ENCODE measurements at regions not wholly inside any gene's neighbourhood (a gene's known extent, or its start where the extent isn't known, plus 50 kb on each side); places are given as distances from the start of the nearest gene placed in this dataset.

DNA sequence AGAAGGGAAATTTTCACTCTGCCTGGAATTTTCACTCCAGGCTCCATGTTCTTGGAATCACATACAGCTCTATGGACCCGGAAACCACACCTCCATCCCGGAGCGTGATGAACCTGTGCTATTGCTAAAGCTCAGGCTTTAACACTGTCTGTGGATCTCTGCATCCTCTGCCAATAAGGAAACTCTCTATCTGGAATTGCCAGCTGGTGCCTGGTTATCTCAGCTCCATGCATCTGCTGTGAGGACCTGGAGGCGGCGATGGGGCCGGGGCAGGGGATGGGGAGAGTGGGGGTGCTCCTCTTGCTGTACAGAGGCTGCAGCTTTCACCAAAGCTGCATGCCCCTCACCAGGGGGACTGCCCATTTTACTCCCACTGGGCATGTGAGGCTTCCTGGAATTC, 754.0 kb upstream of the SOX11 start:
- no peaks in the 10 kb centered on the region for H3K79me2 ChIP-seq (ENCODE audit: insufficient read depth, low read length)
- H3K9ac ChIP-seq (ENCODE audit: low read depth, low read length) = no peak overlapping the region
- no peaks in the 10 kb centered on the region for H3K9me3 ChIP-seq (ENCODE audit: insufficient read depth, low read length, severe bottlenecking)
- no peaks in the 10 kb centered on the region for H4K20me1 ChIP-seq (ENCODE audit: insufficient read depth, low read length)
- TF ChIP-seq, protein P1, sequence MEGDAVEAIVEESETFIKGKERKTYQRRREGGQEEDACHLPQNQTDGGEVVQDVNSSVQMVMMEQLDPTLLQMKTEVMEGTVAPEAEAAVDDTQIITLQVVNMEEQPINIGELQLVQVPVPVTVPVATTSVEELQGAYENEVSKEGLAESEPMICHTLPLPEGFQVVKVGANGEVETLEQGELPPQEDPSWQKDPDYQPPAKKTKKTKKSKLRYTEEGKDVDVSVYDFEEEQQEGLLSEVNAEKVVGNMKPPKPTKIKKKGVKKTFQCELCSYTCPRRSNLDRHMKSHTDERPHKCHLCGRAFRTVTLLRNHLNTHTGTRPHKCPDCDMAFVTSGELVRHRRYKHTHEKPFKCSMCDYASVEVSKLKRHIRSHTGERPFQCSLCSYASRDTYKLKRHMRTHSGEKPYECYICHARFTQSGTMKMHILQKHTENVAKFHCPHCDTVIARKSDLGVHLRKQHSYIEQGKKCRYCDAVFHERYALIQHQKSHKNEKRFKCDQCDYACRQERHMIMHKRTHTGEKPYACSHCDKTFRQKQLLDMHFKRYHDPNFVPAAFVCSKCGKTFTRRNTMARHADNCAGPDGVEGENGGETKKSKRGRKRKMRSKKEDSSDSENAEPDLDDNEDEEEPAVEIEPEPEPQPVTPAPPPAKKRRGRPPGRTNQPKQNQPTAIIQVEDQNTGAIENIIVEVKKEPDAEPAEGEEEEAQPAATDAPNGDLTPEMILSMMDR (IDR thresholded peaks at IDR 0.05; ENCODE audit: borderline replicate concordance, extremely low read depth, low read length, poor library complexity, severe bottlenecking) = no peak
- TF ChIP-seq EZH2 (IDR thresholded peaks at IDR 0.05; ENCODE audit: borderline replicate concordance, low read depth, low read length, severe bottlenecking) = no peak
- no peak overlapping the region for H2AFZ ChIP-seq (ENCODE audit: low read depth, low read length)
- H3K36me3 ChIP-seq (ENCODE audit: insufficient read depth, low read length) = no peaks in the 10 kb centered on the region
- ATAC-seq (ENCODE audit: insufficient read depth, low read depth) (no peak), DNase-seq (no peak)
- no peaks in the 10 kb centered on the region for H3K4me1 ChIP-seq (ENCODE audit: insufficient read depth, low read length)
- H3K4me3 ChIP-seq (ENCODE audit: low read depth in 1 of 2, low read length in 2 of 2) = no peak overlapping the region
- H3K27ac ChIP-seq (ENCODE audit: low read length) = no peak overlapping the region
- H3K27me3 ChIP-seq (ENCODE audit: insufficient read depth, low read length, poor library complexity) = no peaks in the 10 kb centered on the region
- H3K4me2 ChIP-seq (ENCODE audit: insufficient read depth, low read length) = no peak overlapping the region

DNA sequence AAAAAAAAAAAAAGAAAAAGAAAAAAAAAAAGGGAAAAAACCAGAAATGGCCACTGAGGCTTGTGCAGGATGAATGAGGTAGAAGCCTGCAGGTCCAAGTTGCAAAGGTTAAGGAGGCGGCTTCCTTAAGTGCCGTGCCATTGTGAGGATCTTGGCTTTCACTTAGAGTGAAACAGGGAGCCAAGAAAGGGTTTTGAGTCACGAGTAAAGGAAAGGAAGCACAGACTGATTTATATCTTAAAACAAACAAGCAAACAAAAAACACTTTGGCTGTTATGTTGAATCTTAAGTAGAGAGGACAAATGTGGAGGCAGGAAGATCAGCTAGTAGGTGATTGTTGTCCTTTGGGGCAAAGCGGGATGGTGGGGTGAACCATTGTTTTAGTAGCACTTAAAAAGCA, 749.7 kb upstream of the SOX11 start:
- H3K36me3 ChIP-seq (ENCODE audit: insufficient read depth, low read length) = no peaks in the 10 kb centered on the region
- no peak overlapping the region for H3K27ac ChIP-seq (ENCODE audit: low read length)
- DNase-seq (no peak), ATAC-seq (ENCODE audit: insufficient read depth, low read depth) (no peak)
- no peak overlapping the region for H3K4me2 ChIP-seq (ENCODE audit: insufficient read depth, low read length)
- H3K79me2 ChIP-seq (ENCODE audit: insufficient read depth, low read length) = no peaks in the 10 kb centered on the region
- no peak overlapping the region for H2AFZ ChIP-seq (ENCODE audit: low read depth, low read length)
- no peaks in the 10 kb centered on the region for H4K20me1 ChIP-seq (ENCODE audit: insufficient read depth, low read length)
- H3K4me3 ChIP-seq (ENCODE audit: low read depth in 1 of 2, low read length in 2 of 2) = no peak overlapping the region
- H3K4me1 ChIP-seq (ENCODE audit: insufficient read depth, low read length) = no peaks in the 10 kb centered on the region
- no peaks in the 10 kb centered on the region for H3K27me3 ChIP-seq (ENCODE audit: insufficient read depth, low read length, poor library complexity)
- TF ChIP-seq, protein P1 (IDR thresholded peaks at IDR 0.05; ENCODE audit: borderline replicate concordance, extremely low read depth, low read length, poor library complexity, severe bottlenecking) = no peak
- TF ChIP-seq EZH2 (IDR thresholded peaks at IDR 0.05; ENCODE audit: borderline replicate concordance, low read depth, low read length, severe bottlenecking) = no peak
- no peak overlapping the region for H3K9ac ChIP-seq (ENCODE audit: low read depth, low read length)
- H3K9me3 ChIP-seq (ENCODE audit: insufficient read depth, low read length, severe bottlenecking) = no peaks in the 10 kb centered on the region

DNA sequence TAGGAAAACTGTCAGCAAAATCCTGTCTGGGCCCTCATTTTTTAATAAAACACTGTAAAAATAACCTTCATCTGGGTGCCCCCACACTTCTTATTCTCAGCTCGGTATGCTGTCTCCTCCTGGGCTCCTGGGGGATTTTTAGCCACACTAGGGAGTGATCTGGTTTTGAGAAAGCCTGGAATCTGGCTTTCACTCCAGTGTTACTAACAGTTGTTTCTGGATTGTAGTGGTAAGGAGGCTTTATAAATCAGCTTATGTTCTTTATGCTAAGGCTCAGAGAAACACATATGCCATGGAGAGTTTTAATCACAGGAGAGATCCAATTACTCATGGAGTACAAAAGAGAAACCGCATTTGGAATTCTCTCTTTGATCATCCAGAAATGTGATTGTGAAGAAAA, 744.3 kb upstream of the SOX11 start:
- Histone ChIP-seq H3K4me1 (ENCODE audit: insufficient read depth, low read length) (no peaks in the 10 kb centered on the region), H2AFZ (ENCODE audit: low read depth, low read length) (no peak overlapping the region), H3K27me3 (ENCODE audit: insufficient read depth, low read length, poor library complexity) (no peaks in the 10 kb centered on the region), H3K9me3 (ENCODE audit: insufficient read depth, low read length, severe bottlenecking) (no peaks in the 10 kb centered on the region), H3K27ac (ENCODE audit: low read length) (no peak overlapping the region), H3K4me3 (ENCODE audit: low read depth in 1 of 2, low read length in 2 of 2) (no peak overlapping the region), H3K79me2 (ENCODE audit: insufficient read depth, low read length) (no peaks in the 10 kb centered on the region), H3K4me2 (ENCODE audit: insufficient read depth, low read length) (no peak overlapping the region), H3K36me3 (ENCODE audit: insufficient read depth, low read length) (no peaks in the 10 kb centered on the region), H4K20me1 (ENCODE audit: insufficient read depth, low read length) (no peaks in the 10 kb centered on the region), H3K9ac (ENCODE audit: low read depth, low read length) (no peak overlapping the region)
- ATAC-seq (ENCODE audit: insufficient read depth, low read depth) (no peak), DNase-seq (no peak)
- TF ChIP-seq, protein P1 (IDR thresholded peaks at IDR 0.05; ENCODE audit: borderline replicate concordance, extremely low read depth, low read length, poor library complexity, severe bottlenecking) = no peak
- TF ChIP-seq EZH2 (IDR thresholded peaks at IDR 0.05; ENCODE audit: borderline replicate concordance, low read depth, low read length, severe bottlenecking) = no peak

DNA sequence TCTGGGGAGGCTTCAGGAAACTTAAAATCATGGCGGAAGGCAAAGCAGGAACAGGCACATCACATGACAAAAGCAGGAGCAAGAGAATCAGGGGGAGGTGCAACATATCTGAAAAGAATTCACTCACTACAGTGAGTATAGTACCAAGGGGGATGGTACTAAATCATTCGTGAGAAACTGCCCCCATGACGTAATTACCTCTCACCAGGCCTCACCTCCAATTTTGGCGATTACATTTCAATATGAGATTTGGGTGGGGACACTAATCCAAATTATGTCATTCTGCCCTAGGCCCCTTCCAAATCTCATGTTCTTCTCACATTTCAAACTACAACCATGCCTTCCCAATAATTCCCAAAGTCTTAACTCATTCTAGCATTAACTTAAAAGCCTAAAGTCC, 740.8 kb upstream of the SOX11 start:
- TF ChIP-seq, protein P1 (IDR thresholded peaks at IDR 0.05; ENCODE audit: borderline replicate concordance, extremely low read depth, low read length, poor library complexity, severe bottlenecking) = no peak
- no peak for TF ChIP-seq EZH2 (IDR thresholded peaks at IDR 0.05; ENCODE audit: borderline replicate concordance, low read depth, low read length, severe bottlenecking)
- H2AFZ ChIP-seq (ENCODE audit: low read depth, low read length) = no peak overlapping the region
- H4K20me1 ChIP-seq (ENCODE audit: insufficient read depth, low read length) = no peaks in the 10 kb centered on the region
- H3K9me3 ChIP-seq (ENCODE audit: insufficient read depth, low read length, severe bottlenecking) = no peaks in the 10 kb centered on the region
- no peak overlapping the region for H3K9ac ChIP-seq (ENCODE audit: low read depth, low read length)
- H3K36me3 ChIP-seq (ENCODE audit: insufficient read depth, low read length) = no peaks in the 10 kb centered on the region
- H3K27ac ChIP-seq (ENCODE audit: low read length) = no peak overlapping the region
- H3K4me1 ChIP-seq (ENCODE audit: insufficient read depth, low read length) = no peaks in the 10 kb centered on the region
- DNase-seq (no peak), ATAC-seq (ENCODE audit: insufficient read depth, low read depth) (no peak)
- H3K4me2 ChIP-seq (ENCODE audit: insufficient read depth, low read length) = no peak overlapping the region
- no peaks in the 10 kb centered on the region for H3K27me3 ChIP-seq (ENCODE audit: insufficient read depth, low read length, poor library complexity)
- H3K79me2 ChIP-seq (ENCODE audit: insufficient read depth, low read length) = no peaks in the 10 kb centered on the region
- H3K4me3 ChIP-seq (ENCODE audit: low read depth in 1 of 2, low read length in 2 of 2) = no peak overlapping the region

All from DND-41 (cell line).